ENCODE measurements at regions not wholly inside any gene's neighbourhood (a gene's known extent, or its start where the extent isn't known, plus 50 kb on each side); places are given as distances from the start of the nearest gene placed in this dataset.
"Not testable (repeated sequence)": the region's sequence is repeated elsewhere in the genome, so short reads cannot be mapped to it uniquely, and the experiment has no call there.

DNA sequence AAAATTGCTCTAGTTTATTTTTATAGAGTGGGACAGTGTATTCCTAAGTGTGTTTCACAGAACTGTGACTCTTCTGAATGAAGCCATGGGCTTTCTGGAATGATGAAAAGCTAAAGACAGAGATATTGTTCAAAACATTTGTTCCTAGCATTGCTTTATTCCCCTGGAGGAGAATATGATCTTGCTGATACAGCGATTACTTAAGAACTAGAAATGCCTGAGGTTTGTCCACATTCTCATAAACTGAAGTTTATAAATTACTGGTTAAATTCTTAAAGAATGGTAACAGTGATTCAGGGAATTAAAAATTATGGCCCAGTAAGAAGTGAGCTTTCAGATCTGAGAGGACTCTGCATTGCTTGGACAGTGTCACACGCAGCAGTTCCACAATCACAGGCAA is 690.3 kb downstream of the FAM181B start:
- DNase-seq: peak; percentile 36

DNA sequence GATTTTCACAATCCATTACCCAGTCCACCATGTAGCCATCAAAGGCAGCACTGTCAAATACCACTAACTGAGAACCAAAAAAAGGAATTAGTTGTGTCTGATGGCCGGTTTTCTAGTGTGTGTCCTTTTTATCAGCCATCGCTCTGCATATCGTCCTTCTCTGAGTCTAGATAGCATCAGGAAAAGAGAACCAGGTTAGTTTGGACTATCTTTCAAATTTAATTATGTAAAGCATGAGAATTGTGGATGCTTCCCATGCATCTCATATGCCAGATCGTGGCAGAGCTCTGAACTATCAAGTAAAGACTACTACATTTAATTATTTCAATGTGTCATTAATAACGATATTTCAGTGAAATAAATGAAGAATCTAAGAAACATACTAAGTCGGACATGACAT is 691.9 kb downstream of the FAM181B start:
- DNase-seq: no peak

DNA sequence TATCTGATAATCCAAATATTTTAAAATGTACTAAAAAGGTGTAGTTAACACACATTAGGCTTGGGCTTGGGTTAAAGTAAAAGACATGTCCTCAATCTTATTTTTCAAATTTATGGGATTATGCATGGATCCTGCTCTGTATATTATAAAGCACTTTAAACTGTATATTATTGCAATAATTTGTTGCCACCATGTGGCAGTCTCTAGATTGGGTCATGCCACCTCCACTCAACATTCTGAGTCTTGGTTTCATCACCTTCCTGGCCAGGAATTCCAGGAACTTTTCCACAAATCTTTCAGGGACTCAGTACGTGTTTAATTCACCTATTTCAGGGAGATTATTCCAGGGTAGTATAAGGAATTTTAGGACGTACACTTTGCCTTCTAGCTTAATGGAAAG is 695.5 kb downstream of the FAM181B start:
- no peak for DNase-seq

DNA sequence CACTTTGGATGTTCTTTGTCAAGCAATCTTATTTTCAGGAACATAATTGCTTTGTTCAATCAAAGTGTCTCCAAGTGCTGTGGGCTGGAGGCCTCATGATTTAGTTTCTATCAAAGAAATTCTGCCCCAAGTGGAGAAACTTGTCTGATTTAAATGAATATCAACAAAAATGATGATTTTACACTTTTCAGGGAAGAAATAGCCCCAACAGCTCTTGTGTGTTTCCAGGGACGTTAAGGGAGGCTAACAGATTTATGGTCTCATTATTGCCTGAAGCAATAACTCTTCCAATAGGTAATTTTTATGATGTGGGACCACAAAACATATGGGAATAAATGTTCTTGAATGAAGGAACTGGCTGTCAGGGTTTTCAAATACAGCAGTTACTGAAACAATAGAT is 699.1 kb downstream of the FAM181B start:
- DNase-seq: no peak

DNA sequence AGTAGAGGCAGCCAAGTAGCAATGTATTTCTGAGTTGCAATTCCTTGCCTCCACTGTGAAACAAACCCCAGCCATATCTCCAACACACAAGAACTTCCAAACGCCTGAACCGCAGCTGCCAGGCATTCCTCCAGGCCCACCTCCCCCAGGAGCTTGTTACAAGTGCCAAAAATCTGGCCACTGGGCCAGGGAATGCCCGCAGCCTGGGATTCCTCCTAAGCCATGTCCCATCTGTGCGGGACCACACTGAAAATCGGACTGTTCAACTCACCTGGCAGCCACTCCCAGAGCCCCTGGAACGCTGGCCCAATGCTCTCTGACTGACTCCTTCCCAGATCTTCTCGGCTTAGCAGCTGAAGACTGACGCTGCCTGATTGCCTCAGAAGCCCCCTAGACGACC is 706.3 kb downstream of the FAM181B start:
- not testable (repeated sequence) for DNase-seq

DNA sequence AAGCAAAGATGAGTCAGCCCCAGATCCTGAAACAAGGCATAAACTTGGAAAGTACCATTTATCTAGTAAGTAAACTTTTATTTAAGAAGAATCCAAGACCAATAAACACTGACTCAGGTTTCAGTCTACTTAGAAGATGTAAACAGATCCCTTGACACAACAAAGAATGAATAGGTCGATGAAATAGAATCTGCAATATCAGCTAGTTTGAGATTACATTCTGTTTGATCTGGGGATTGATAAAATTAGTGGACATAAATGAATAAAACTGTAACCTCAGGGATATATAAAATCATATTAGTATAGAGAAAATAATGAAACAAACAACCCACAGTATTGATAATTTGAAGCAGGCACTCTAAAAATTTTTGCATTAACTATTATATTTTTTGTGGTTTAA is 708.9 kb downstream of the FAM181B start:
- DNase-seq: no peak

DNA sequence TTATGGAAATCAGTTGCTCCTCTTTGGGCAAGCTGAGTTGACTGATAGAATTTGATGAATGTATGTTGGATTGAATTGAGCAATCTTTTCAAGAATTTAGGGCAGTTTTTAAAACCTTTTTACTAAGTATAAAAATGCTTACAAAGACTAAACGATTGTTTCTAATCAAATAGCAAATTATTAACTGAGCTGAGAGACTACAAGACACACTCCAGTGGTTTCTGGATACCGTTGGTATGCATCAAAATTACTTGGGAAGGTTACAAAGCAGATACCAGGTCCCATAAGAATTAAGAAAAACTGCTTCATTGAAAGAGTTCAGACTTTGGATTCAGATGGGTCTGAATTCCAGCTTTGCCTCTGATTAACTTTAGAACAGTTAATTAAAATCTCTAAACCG is 721.4 kb downstream of the FAM181B start:
- DNase-seq: no peak

DNA sequence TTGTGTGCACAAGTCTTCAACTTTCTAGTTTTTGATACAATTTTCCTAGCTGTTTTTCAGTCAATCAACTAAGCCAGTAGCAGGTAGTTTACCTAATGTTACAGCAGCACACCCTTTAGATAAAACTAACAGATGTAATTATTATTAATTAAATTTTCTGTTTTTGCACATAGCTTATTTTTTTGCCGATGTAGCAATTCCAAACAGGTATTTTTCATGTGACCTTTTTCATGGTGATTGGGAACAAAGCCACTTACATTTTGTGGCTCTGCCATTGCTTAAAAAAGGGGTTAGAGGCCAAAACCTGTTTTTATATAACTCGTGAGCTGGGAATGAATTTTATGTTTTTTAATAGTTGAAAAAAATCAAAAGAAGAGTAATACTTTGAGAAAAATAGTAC is 724.5 kb downstream of the FAM181B start:
- DNase-seq: no peak

DNA sequence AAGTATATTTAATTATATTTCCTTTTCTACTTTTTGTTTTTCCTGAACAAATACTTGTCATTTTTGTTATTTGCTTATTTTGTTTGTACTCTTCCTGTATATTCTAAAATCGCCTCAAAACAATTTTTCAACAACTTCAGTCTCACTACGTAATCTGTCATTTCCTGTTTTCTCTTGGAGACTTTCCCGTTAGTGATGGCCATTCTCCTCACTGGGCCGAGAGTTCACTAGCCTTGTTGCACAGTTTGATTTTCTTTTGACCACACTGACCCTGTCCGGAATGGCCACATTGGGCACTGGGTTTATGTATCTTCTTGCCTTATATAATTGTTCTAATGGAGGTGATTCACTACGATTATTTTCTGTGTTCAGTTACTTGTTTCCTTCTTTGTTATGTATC is 726.1 kb downstream of the FAM181B start:
- DNase-seq: no peak

DNA sequence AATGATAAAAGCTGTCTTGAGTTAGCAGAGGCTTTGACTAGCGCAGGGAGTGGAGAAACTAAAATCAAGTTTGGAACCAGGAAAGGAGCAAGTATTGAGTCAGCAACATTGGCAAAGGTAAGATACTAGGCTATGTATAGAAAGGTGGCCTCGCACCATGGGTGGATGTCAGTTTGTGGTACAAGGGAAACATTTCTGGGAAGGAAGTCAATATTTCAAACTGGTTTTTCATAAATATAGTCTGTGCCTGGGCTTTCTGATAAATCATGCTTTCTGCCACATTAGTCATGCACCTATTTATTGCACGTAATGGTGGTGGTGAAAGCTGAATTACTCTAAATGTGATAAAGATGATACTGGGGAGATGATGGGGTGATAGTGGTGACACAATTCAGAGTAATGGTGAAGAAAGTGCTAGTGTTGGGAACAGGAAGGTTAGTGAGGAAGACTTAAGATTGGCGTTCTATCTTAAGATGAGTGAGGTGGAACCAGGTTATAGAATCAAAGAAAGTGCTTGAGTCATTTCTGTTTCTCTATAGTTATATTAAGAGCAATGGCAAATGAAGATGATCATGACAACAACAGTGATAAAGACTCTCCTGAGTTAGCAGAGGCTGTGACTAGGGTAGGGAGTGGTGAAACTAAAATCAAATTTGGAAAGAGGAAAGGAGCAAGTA is 729.0 kb downstream of the FAM181B start:
- peak; percentile 61 for DNase-seq

DNA sequence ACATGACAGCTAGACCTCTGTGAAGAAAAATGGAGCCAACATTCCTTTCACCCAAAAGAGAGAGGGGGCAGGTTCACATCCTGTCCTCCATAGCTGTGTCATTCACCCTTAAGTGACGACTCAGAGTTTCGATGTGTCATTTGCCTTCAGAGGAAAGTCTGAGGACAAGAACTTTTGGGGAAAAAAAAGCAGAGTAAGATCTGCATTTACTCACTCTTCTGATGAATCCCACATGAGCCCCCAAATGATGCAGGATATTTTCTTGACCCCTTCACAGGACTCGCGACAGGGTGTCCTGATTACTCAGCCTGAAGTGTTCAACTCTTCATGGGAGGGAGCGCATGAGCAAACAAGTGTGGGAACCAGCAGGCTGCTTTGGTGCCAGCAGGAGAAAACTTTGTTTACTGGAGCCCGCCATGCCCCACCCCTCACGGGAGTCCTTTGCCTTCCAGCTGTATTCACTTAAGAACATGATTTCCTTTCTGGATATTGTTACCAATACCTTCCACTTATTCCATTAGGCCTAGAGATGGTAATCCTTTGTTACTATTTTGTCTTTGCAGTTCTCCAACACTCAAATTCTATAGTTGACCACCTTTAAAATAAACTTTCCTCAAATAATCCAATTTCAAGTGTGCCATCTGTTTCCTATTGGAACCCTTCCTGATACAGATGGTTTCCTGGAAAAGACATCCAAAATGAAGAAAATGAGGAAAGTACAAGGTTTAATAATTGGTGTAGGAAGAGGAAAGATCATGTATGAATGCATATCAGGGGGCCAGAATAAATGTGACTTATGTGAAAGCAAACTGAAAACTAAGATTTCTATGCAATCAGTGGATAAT is 729.8 kb downstream of the FAM181B start:
- DNase-seq: peak; percentile 92

DNA sequence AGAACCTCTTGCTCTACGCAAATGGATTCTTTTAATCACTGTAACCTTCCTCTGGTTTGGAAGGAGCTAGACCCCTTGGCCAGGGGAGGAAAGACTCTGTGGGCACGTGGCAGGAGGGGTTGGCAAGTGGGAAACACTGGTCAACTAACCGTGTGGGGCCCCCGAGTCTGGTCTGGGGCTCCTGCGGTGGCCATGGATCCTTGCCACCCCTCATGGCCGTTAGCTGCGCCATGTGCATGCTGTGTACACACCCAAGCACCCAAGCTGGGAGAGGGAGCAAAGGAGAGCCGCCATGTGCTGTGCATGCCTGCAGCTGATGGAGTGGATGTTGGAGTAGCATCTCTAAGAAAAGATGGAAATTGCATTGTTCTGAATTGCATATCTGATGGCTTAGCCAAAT is 730.6 kb downstream of the FAM181B start:
- DNase-seq: no peak

DNA sequence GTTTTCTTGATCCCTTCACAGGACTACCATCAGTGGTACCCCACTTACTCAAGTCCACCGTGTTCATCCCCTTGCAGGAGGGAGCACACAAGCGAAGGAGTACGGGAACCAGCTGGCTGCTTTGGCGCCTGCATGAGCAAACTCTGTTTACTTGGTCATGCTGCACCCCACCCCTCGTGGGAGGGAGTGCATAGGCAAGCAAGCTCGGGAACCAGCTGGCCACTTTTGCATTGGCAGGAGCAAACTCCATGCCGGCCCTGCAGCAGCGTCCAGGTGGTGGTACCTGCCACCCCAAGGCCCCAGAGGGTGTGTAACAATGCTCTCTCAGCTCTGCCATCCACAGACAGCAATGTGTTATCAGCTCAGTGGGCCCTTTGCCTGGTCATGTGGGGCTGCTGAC is 737.8 kb downstream of the FAM181B start:
- DNase-seq: no peak

DNA sequence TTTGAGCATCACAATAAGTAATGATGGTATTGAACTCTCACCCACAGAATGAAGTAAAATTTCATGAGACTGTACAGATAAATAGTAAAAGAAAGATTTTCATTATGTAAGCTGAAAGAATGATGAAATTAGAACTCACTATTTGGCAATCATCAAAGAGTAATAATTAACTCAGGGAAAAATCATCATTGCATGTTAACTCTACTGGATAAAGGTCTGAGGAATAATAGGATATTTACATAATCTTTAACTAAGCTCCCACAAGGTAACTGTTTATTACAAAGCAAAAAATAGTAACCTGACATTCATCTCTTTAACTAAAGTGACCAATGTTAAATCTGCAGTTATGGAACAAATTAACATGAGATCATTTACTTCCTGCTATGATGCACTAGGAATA is 739.9 kb downstream of the FAM181B start:
- no peak for DNase-seq

DNA sequence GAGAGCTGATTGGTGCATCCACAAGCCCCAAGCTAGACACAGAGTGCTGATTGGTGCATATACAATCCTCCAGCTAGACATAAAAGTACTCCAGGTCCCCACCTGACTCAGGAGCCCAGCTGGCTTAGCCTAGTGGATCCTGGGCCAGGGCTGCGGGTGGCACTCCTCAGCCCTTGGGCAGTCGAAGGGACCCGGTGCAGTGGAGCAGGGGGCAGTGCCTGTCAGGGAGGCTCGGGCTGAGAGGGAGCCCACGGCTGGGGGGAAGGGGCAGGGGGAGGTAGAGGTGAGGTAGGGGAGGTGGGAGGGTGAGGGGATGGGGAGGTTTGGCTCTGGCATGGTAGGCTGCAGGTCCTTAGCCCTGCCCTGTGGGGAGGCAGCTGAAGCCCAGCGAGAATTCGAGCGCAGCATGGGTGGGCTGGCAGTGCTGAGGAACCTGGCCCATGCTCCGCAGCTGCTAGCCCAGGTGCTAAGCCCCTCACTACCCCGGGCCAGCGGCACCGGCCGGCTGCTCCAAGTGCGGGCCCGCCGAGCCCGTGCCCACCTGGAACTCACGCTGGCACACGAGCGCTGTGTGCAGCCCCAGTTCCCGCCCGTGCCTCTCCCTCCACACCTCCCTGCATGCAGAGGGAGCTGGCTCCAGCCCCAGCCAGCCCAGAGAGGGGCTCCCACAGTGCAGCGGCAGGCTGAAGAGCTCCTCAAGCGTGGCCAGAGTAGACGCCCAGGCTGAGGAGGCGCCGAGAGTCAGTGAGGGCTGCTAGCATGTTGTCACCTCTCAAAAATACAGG is 742.8 kb downstream of the FAM181B start:
- no peak for DNase-seq

DNA sequence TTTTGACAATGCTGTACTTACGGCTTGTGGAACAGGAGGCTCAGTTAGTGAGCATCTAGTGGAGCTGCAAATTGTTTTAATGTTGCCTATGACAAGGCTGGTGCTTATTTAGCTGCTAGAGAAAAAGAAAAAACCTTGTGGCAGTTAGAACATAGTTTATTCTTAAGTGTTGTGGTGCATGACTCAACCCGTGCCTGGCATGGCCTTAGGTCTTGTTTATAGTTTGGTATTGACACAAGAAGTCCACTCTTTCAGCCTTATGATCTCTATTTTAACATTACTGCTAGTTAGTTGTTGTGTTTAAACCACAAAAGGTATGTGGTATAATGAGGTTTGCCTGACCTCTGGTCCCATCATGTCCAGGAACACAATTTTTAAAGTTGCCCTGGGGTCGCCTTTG is 744.6 kb downstream of the FAM181B start:
- no peak for DNase-seq

DNA sequence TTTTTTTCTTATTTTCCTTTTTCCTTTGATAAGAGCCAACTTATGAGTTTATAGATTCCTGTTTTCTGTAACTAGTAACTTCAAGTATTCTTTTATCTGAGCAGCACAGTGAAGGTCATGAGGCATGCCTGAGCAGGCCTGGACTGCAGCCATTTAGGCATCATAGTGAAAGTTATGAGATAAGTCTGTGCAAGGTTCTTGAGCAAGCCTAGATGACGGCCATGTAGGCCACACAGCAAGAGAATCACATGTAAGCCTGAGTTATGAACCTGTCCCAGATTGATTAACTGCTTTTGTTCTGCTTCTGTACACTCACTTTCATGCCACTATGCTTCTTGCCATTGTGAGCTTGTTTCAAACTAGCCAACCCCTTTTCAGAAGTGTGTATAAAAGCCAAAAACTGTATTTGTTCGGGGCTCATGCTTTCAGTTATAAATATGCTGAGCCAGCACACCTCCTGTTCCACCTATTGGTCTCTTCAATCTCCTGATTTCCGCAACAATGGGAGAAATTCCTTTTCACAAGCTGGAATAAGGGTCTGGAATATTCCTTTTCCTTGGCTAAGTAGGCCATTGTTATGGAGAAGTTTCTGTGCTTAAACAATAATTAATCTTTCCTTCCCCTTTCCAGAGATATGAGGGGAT is 745.7 kb downstream of the FAM181B start:
- DNase-seq: peak; percentile 24

DNA sequence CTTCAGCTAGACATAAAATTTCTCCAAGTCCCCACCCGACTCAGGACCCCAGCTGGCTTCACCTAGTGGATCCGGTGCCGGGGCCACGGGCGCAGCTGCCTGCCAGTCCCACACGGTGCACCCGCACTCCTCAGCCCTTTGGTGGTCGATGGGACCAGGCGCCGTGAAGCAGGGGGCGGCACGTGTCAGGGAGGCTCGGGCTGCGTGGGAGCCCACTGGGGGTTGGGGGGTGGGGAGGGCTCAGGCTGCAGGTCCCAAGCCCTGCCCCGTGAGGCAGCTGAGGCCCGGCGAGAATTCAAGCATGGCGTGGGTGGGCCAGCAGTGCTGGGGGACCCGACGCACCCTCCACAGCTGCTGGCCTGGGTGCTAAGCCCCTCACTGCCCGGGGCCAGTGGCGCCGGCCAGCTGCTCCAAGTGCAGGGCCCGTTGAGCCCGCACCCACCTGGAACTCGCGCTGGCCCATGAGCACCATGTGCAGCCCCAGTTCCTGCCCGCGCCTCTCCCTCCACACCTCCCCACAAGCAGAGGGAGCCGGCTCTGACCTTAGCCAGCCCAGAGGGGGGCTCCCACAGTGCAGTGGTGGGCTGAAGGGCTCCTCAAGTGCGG is 747.0 kb downstream of the FAM181B start:
- DNase-seq: no peak

DNA sequence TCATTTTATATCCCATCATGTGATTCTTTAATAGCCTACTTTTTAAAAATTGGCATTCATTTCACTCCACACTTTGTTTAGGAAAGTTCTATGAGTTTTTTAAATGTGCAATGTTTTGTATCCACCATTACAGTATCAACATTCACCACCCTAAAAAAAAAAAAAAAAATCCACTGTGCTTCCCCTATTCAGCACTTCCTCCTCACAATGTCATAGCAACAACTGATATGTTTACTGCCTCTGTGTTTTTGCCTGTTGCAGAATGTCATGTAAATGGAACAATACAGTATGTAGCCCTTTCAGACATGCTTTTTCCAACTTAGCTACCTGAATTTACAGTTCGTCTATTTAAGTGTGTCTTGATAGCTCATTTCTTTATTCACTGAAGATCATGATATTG is 754.2 kb downstream of the FAM181B start:
- DNase-seq: no peak

DNA sequence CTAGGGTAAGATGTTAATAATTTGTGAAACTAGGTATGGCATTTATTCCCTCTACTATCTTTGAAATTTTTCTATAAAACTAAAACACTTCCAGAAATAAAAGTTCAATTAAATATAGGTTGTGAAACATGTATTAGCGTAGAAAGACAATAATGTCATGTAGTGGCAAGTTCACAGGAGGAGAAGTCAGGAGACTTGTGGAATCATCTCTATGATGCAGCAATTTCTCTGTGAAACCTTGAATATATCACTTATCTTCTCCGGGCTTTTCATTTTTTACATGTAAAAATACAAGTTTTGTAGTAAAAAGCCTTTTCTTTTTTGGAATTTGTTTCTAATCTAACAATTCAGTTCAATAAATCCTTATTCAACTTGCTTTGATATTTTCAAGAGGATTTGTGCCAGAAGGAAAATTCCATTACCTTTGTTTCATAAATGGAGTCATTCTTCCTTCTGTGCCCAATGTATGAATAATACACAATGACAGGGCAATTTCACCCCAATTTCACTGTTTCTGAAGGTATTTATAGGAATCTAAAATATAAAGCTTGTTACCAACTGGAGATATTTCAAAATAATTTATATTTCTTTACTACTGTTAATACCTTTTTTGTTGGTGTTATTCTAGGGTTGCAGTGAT is 758.3 kb downstream of the FAM181B start:
- no peak for DNase-seq

DNA sequence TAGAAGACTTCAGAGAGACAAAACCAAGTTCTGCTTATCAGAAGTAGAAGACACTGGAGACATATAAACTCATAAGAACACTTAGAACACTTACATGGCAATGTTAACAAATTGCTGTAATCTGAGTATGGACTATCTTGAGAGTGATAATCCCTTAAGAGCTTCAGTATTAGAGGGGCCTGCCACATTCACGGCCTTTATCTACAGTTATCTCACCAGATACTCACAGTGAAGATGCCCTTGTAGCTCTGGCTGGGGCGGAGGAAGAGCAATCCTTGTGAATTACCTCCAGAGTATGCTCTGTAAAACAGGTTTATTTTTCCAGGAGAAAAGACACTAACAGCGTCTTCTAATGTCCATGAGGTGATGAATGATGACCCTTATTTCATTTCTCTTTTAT is 762.8 kb downstream of the FAM181B start:
- no peak for DNase-seq

DNA sequence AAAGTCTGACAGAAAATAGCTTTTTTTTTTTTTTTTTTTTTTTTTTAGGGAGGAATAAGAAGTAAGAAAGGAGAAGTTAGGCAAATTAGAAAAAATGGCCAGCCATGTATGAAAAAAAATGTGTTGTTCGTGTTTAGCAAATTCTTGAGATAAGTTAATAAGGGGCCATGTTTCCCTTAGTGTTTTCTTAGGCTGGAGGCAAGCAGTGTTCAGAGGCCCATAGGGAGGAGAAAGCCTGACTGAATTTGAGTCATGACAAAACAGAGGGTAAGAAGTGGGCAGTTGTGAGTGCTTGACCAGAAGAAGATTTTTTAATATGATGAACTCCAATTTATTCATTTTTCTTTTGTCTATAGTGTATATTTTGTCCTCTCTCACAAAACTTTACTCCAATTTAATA is 766.4 kb downstream of the FAM181B start:
- DNase-seq: no peak

Data from fibroblast of skin of right biceps (primary cell).